Stimulated activated naive CD8-positive, alpha-beta T cell treated with anti-CD3 and anti-CD28 coated beads, Interleukin-15, Interleukin-2, amounts not matched to agents 100 ng/mL and 50 ng/mL, for 24 hours (primary cell): ENCODE measurements at regions not wholly inside any gene's neighbourhood (a gene's known extent, or its start where the extent isn't known, plus 50 kb on each side); places are given as distances from the start of the nearest gene placed in this dataset.
"Not testable (repeated sequence)": the region's sequence is repeated elsewhere in the genome, so short reads cannot be mapped to it uniquely, and the experiment has no call there.

Source experiments
- H3K27ac Mint-ChIP-seq: one replicate; pipeline ENCODE4 v1.8.0; 2021; ENCODE audit warnings: mild to moderate bottlenecking, mixed read lengths
- H3K27me3 Mint-ChIP-seq: one replicate; pipeline ENCODE4 v1.8.0; 2021; ENCODE audit warnings: mixed read lengths
- H3K36me3 Mint-ChIP-seq: one replicate; pipeline ENCODE4 v1.8.0; 2021; ENCODE audit warnings: low read depth, mixed read lengths
- H3K4me1 Mint-ChIP-seq: one replicate; pipeline ENCODE4 v1.8.0; 2021; ENCODE audit warnings: low read depth, mixed read lengths
- H3K4me3 Mint-ChIP-seq: one replicate; pipeline ENCODE4 v1.8.0; 2021; ENCODE audit warnings: mild to moderate bottlenecking, mixed read lengths
- H3K9me3 Mint-ChIP-seq: one replicate; pipeline ENCODE4 v1.8.0; 2021; ENCODE audit warnings: mixed read lengths

DNA sequence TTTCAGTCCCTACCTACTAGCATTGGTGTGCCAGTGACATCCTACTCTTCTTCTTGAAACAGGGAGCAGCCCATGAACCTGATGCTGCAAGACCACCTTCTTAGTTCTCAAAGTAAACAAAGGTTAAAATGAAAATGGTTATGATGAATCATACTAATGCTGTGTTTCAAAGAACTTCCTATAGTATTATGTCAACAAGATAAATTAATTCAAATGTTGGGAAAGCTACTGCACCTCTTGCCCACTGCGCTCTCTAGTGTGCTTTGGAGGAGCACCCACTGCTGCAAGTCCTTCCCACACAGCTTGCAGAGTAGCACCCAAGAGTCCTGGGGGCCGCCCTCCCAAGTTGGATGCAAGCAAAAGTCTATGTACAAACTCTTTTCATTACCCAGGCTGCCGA lies 81.1 kb downstream of the CD200R1L start:
- Mint-ChIP-seq H3K4me3 (no peak overlapping the region), H3K36me3 (no peaks in the 10 kb centered on the region), H3K9me3 (no peaks in the 10 kb centered on the region), H3K27me3 (no peaks in the 10 kb centered on the region), H3K4me1 (peaks cover 13% of the 10 kb centered on the region), H3K27ac (no peak overlapping the region)

DNA sequence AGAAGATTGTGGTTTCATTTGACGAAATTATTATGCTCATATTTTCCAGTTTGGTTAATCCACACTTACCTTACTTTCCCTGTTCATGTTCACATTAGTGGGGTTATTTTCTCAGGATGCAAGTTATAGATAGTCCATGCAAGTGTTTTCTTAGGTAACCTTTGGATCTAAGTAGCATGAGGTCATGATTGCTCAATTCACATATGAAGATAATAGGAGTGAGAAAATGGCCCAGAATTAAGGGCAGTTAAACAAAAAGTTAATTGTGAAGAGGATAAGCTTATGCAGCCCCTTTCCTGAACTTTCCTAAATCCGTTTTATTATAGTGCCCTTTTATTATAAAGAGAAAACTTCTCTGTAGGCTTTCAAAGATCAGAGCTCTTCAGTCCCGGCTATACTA lies 83.4 kb downstream of the CD200R1L start:
- no peaks in the 10 kb centered on the region for H3K27me3 Mint-ChIP-seq
- no peak overlapping the region for H3K4me3 Mint-ChIP-seq
- H3K36me3 Mint-ChIP-seq, result no peaks in the 10 kb centered on the region

DNA sequence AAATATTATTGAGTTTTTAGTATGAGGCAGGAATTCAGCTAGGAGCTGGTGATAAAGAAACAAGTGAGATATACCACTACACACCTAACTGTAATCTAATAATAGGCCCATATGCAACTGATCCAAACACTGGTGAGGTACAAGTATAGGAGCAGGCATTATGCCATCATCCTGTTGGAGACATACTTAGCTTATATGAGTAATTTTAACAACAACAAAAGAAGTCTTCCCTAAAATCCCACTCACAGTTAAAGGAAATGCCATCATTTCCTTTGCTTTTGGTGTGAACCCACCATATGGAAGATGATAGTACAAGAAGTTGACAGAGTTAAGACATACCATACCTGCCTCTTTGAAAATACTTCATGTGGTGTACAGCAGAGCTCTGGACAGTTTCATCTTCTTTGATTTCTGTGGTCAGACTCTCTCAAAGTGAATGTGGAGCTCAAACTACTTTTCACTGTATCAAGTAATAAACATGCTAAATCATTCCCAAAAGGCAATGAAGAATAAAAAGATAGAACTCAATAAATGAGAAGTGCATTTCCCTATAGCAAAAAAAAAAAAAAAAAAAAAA lies 85.5 kb downstream of the CD200R1L start:
- Mint-ChIP-seq H3K27me3 (no peaks in the 10 kb centered on the region), H3K9me3 (peaks cover 8% of the 10 kb centered on the region), H3K27ac (no peak overlapping the region), H3K4me3 (no peak overlapping the region), H3K36me3 (no peaks in the 10 kb centered on the region), H3K4me1 (no peaks in the 10 kb centered on the region)

More for the DNA sequence above, 83.4 kb downstream of the CD200R1L start:
- no peak overlapping the region for H3K27ac Mint-ChIP-seq
- H3K9me3 Mint-ChIP-seq, result no peaks in the 10 kb centered on the region
- peaks cover 2% of the 10 kb centered on the region for H3K4me1 Mint-ChIP-seq

DNA sequence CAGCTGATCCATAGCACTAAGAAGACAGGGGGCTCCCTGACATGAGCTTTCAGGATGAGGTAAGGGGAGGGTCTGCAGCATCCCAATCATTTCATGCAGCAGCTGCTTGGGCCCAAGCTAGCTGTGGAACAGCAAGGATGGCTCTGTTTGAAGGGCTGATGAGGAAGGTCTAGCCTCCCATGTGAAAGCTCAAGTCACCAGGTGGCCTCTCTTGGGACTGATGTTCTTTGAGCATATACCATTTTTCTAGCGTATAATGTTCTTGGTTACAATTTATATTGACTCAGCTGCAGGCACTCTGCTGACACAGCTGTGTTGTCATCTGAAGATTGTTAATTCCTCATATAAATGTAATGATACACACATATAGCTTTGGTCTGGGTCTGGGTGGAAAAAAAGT lies 87.0 kb downstream of the CD200R1L start:
- peaks cover 8% of the 10 kb centered on the region for H3K9me3 Mint-ChIP-seq
- H3K27ac Mint-ChIP-seq, result no peak overlapping the region
- H3K27me3 Mint-ChIP-seq, result no peaks in the 10 kb centered on the region
- H3K36me3 Mint-ChIP-seq, result no peaks in the 10 kb centered on the region
- H3K4me1 Mint-ChIP-seq, result no peaks in the 10 kb centered on the region
- no peak overlapping the region for H3K4me3 Mint-ChIP-seq

DNA sequence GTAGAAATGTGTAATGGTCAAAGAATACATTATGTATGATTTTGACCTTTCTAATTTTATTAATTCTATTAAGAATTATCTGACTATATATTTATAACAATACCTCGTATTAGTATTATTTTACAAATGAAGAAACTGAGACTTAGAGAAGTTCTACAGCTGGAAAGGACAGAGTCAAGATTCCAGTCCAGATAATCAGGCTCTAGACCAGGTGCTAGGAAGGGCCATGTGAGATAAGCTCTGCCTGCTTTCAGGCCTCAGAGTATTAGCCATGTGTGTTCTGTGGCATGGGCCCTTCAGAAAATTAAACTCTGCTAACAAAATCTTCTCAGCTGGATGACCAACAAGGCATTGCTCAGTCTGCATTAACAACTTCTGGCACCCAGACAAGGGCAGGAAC lies 87.5 kb downstream of the CD200R1L start:
- peaks cover 8% of the 10 kb centered on the region for H3K9me3 Mint-ChIP-seq
- no peaks in the 10 kb centered on the region for H3K36me3 Mint-ChIP-seq
- H3K4me3 Mint-ChIP-seq, result no peak overlapping the region
- H3K27me3 Mint-ChIP-seq, result no peaks in the 10 kb centered on the region
- no peak overlapping the region for H3K27ac Mint-ChIP-seq
- no peaks in the 10 kb centered on the region for H3K4me1 Mint-ChIP-seq

DNA sequence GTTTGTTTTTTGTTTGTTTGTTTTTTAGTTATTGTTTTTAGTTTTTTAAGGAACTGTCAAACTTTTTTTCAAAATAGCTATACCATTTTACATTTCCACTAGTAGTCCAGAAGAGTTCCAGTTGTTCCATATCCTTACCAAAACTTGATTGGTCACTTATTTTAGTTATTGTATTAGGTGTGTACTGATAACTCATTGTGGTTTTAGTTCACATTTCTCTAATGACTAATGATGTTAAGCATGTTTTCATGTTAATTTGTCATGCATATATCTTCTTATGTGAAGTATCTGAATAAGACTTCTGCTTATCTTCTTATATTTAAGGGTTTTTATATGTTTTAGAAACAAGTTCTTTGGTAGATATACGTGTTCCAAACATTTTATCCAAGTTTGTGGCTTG lies 89.5 kb downstream of the CD200R1L start:
- Mint-ChIP-seq H3K4me3 (no peak overlapping the region), H3K27ac (no peak overlapping the region), H3K27me3 (no peaks in the 10 kb centered on the region), H3K9me3 (peaks cover 8% of the 10 kb centered on the region), H3K36me3 (no peaks in the 10 kb centered on the region), H3K4me1 (no peaks in the 10 kb centered on the region)

DNA sequence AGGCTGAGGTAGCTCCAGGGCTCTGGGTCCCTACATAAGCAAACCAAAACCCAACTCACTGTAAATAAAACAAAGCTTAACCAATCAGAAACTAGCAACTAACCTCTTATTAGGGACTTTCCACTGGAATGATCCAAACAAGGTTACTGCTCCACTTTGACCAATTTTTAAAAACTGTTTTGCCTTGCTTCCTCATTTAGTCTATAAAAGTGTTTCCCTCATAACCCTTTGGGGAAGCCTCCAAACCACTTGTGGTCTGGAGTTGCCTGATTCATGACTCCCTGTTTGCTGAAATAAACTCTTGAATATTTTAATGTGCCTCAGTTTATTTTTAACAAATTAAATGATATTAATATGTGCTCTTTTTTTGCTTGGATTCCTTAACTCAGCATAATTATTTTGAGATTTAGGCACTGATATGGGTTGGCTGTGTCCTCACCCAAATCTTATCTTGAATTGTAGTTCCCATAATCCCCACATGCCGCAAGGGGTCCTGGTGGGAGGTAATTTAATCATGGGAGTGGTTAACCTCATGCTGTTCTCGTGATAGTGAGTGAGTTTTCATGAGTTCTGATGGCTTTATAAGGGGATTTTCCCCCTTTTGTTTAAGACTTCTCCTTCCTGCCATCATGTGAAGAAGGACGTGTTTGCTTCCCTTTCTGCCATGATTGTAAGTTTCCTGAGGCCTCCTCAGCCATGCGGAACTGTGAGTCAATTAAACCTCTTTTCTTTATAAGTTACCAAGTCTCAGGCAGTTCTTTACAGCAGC lies 90.6 kb downstream of the CD200R1L start:
- Mint-ChIP-seq H3K4me3 (no peak overlapping the region), H3K9me3 (peaks cover 8% of the 10 kb centered on the region), H3K27me3 (no peaks in the 10 kb centered on the region), H3K36me3 (no peaks in the 10 kb centered on the region), H3K4me1 (no peaks in the 10 kb centered on the region), H3K27ac (no peak overlapping the region)

DNA sequence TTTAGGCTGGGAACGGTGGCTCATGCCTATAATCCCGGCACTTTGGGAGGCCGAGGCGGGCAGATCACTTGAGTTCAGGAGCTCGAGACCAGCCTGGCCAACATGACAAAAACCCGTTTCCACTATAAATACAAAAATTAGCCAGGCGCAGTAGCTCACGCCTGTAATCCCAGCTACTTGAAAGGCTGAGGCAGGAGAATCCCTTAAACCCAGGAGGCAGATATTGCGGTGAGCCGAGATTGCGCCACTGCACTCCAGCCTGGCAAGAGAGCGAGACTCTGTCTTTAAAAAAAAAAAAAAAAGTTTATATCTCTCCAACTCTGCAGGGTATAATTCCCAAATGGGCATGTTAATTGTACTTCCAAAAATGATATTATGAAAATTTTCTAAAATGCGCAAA lies 91.6 kb downstream of the CD200R1L start:
- H3K4me3 Mint-ChIP-seq, H3K36me3 Mint-ChIP-seq, H3K9me3 Mint-ChIP-seq, H3K4me1 Mint-ChIP-seq, H3K27ac Mint-ChIP-seq, H3K27me3 Mint-ChIP-seq: not testable (repeated sequence)

DNA sequence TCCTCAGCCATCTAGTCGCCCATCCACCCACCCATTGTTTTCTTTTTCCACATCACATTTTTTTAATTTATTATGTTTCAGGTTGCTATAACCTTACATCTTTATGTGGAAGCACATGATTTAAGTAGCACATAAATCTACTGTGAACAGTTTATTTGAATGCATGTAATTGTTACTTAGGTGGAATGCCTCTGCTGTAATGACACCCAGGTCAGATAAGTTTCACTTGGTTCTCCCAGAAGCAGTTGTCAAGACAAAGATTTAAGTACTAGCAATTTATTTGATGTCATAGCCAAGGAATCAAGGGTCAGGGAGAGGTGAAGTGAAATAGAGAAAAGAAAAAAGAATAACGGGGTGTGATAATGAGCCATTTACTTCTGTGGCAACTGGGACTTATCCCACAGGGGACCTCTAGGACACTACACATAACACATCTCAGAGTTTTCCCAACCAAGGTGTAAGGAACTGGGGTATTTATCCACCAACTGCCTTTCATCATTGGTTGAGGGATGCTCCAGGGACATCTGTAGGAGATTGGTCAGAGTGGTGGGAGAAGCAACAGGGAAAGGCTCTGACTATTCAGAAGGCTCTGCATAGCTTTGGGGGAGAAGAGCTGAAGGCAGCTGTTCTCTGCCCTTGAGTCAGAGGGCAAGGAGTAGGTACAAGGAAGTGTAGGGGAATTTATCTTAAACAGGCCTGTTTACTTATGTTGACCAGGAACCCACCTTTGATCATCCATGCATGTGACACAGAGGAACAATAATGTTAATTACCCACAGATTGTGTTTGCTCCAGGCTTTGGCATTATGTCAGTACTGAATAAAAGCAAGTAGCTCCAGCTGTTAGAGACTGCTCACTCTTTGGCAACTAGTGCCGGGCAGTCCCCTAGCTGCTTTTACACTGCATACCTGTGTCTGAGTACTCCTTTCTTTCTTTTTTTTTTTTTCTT lies 94.8 kb downstream of the CD200R1L start:
- H3K9me3 Mint-ChIP-seq, result peaks cover 4% of the 10 kb centered on the region
- no peak overlapping the region for H3K4me3 Mint-ChIP-seq
- peaks cover 2% of the 10 kb centered on the region for H3K4me1 Mint-ChIP-seq
- no peaks in the 10 kb centered on the region for H3K36me3 Mint-ChIP-seq
- H3K27me3 Mint-ChIP-seq, result no peaks in the 10 kb centered on the region
- no peak overlapping the region for H3K27ac Mint-ChIP-seq

DNA sequence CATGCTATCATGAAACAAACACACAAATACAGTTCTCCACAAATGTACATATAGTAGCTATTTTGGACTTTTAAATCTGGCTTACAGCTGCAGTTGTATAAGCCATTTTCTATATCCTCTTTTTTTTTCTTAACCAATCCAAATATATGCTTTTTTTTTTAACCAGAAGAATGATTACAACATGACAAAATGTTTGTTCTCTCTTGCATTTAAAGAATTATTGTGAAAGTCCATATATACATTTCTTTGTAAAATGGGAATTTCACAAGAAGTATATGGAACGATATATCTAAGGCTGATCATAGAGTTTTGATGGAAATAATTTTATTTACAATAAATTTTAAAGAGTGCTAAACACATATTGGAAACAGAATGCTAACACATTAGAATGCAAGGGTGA lies 95.6 kb downstream of the CD200R1L start:
- no peak overlapping the region for H3K4me3 Mint-ChIP-seq
- peaks cover 2% of the 10 kb centered on the region for H3K4me1 Mint-ChIP-seq
- no peaks in the 10 kb centered on the region for H3K36me3 Mint-ChIP-seq
- no peaks in the 10 kb centered on the region for H3K9me3 Mint-ChIP-seq
- H3K27ac Mint-ChIP-seq, result no peak overlapping the region
- H3K27me3 Mint-ChIP-seq, result no peaks in the 10 kb centered on the region

DNA sequence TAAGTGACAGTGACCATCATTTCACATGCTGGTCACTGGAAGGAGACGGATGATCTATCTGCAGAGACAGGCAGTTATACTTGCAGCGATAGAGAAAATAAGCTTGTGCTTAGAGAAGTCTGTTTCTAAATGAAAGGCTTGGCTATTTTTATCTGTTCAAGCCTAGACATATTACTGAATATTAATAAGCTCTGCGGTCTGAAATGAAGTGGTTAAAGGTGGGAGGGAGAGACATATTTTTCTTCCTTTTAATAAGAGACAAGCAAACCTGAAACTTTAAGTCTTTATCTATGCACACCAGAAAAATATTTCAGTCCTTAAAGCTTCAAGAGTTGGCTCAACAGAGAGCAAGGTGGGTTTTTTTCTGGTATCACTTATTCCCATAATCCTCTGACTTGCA lies 99.0 kb downstream of the CD200R1L start:
- Mint-ChIP-seq H3K4me3 (no peak overlapping the region), H3K36me3 (no peaks in the 10 kb centered on the region), H3K27me3 (no peaks in the 10 kb centered on the region)

DNA sequence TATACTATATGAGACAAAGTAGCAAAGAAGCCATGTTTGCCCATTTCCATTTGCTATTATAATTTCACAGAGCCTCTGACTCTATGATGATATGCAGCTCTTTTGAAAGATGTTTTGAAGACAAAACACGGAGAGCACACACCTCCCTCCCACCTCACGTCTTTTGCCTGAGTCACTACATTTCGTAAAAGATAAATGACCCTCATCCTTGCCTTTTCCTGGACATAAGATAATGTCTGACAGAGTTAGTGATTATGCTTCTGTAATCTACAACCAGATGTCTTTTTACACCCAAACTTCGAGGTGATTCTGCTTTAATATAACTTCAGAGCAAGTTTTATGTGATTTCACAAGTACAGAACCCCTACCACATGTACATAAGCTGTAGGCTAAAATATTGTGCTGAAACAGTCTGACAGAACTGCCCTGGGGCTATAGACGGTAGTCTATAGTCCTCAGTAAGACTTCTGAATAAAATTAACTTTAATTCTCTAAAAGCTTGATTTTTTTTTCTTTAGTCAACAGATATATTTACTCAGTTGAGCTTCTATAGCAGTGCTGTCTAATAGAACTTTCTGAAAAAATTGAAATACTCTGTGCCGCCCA lies 99.9 kb downstream of the CD200R1L start:
- H3K4me3 Mint-ChIP-seq, result no peak overlapping the region
- peaks cover 7% of the 10 kb centered on the region for H3K4me1 Mint-ChIP-seq
- no peaks in the 10 kb centered on the region for H3K9me3 Mint-ChIP-seq
- H3K36me3 Mint-ChIP-seq, result no peaks in the 10 kb centered on the region
- H3K27me3 Mint-ChIP-seq, result no peaks in the 10 kb centered on the region
- H3K27ac Mint-ChIP-seq, result no peak overlapping the region

More for the DNA sequence above, 99.0 kb downstream of the CD200R1L start:
- H3K27ac Mint-ChIP-seq, result no peak overlapping the region
- H3K9me3 Mint-ChIP-seq, result no peaks in the 10 kb centered on the region
- H3K4me1 Mint-ChIP-seq, result peaks cover 2% of the 10 kb centered on the region

DNA sequence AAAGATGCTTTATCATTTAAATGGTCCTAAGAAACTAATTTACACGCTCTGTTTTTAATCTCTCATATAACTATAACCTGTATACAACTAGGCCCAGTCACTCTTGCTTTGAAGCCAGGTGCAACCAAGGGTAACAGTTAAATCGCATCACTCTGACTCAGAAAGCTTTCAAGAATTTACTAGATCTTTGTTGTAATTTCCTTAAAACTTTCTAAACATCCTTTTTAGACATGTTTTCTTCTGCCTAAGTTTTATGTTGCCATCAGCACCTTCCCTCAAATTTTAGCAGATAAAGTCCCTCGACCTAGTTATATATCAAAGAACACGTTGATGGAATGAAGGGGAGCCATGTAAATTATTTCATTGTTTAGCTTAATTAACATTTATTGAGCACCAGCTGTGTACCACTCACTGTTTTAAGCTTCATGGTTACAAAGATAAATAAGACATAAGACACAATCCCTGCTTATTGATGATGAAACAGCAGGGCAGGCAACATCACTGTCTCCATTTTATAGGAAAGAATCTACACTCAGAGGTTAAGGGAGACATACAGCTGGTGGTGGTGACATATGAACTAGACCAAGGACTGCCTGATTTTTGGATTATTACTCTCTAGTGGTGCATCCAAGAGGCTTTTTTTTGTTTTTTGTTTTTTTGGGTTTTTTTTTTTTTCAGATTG lies 101.0 kb downstream of the CD200R1L start:
- peaks cover 15% of the 10 kb centered on the region for H3K4me1 Mint-ChIP-seq
- H3K4me3 Mint-ChIP-seq, result no peak overlapping the region
- H3K9me3 Mint-ChIP-seq, result no peaks in the 10 kb centered on the region
- H3K27ac Mint-ChIP-seq, result no peak overlapping the region
- H3K36me3 Mint-ChIP-seq, result no peaks in the 10 kb centered on the region
- no peaks in the 10 kb centered on the region for H3K27me3 Mint-ChIP-seq

DNA sequence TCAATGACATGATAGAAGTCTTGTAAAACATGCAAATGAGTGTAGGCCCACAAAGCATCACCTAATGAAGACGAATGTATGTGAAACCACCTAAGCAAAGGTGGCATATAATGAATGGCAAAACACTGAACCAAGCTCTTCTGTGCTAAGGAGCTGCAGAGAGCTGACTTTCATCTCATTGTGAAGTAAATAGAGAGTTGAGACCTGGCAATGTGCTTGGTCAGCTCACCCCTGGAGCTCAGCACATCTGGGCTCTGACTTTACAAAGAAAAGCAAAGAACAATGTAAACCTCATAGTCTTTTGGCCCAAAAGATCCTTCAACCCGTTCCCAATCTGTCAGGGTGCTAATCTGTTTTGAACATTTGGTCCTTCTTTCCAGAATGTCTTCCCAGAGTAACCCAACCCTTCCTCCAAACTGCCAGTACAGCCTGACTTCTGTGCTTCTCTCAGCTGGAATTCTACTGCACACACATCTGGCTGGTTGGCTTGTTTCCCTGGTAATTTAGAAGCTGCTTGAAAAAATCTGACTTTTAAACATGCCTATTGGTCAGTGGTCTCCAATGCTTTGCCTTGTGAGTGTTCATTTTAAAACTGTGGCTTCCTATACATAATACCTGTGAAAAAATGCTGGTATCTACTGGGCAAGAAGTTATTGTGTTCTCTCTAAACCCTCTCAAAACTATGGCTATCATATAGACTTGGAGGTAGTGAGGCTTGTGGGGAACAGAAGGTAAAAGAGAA lies 101.7 kb downstream of the CD200R1L start:
- no peaks in the 10 kb centered on the region for H3K9me3 Mint-ChIP-seq
- no peak overlapping the region for H3K27ac Mint-ChIP-seq
- no peak overlapping the region for H3K4me3 Mint-ChIP-seq
- H3K36me3 Mint-ChIP-seq, result no peaks in the 10 kb centered on the region
- no peaks in the 10 kb centered on the region for H3K27me3 Mint-ChIP-seq
- peaks cover 22% of the 10 kb centered on the region for H3K4me1 Mint-ChIP-seq
